Thoracic aorta (tissue), 2 donors: ENCODE measurements at regions not wholly inside any gene's neighbourhood (a gene's known extent, or its start where the extent isn't known, plus 50 kb on each side); places are given as distances from the start of the nearest gene placed in this dataset.

Source experiments
- ATAC-seq: fragments of 150-250 bp; one replicate; pipeline ENCODE4 v1.8.0; 2017; ENCODE audit warnings: low read depth; ENCODE audit not compliant: insufficient number of reproducible peaks, low FRiP score
- DNase-seq: peaks from one replicate; pipeline ENCODE4 v3.0.0-alpha.2; 2020; ENCODE audit warnings: low spot score
- H3K27ac ChIP-seq, 2 donors: fragments of 200-600 bp; sonication (generic); 1 replicate in 1 of 2; 2 replicates in 1 of 2; pipeline ENCODE4 v1.5.1; 2016; ENCODE audit warnings: mild to moderate bottlenecking in 2 of 2, moderate library complexity in 2 of 2
- H3K27me3 ChIP-seq: fragments of 200-600 bp; sonication (generic); replicated peaks from 2 replicates; pipeline ENCODE4 v1.6.0; 2016; ENCODE audit warnings: mild to moderate bottlenecking; ENCODE audit not compliant: insufficient read depth
- H3K36me3 ChIP-seq: fragments of 200-600 bp; sonication (generic); one replicate; pipeline ENCODE4 v1.5.1; 2016
- H3K4me1 ChIP-seq, 2 donors: fragments of 200-600 bp; sonication (generic); 1 replicate in 1 of 2; 2 replicates in 1 of 2; pipeline versions ENCODE4 v1.5.1 to v1.6.0; 2016; ENCODE audit warnings: low read depth in 2 of 2, mild to moderate bottlenecking in 1 of 2; ENCODE audit not compliant: control insufficient read depth in 1 of 2
- H3K4me3 ChIP-seq: fragments of 200-600 bp; sonication (generic); 2 replicates; pipeline ENCODE4 v1.5.1; 2016; ENCODE audit warnings: mild to moderate bottlenecking
- H3K9me3 ChIP-seq: fragments of 200-600 bp; sonication (generic); 2 replicates; pipeline ENCODE4 v1.5.1; 2016
- CTCF ChIP-seq: fragments of 200-600 bp; sonication (generic); IDR thresholded peaks from one replicate; pipeline ENCODE4 v1.5.1; 2019; ENCODE audit warnings: antibody characterized with exemption

- no peaks in the 10 kb centered on the region for H3K27me3 ChIP-seq
- no peak for TF ChIP-seq CTCF
- H3K4me3 ChIP-seq, result no peak overlapping the region
- no peaks in the 10 kb centered on the region for H3K9me3 ChIP-seq
- no peak for ATAC-seq
- no peak overlapping the region for H3K27ac ChIP-seq
- no peaks in the 10 kb centered on the region for H3K36me3 ChIP-seq
- no peak for DNase-seq
- no peaks in the 10 kb centered on the region for H3K4me1 ChIP-seq
Observed at GRCh38 chr21:35868869-35869223, 191.5 kb downstream of the SETD4 start.

DNA sequence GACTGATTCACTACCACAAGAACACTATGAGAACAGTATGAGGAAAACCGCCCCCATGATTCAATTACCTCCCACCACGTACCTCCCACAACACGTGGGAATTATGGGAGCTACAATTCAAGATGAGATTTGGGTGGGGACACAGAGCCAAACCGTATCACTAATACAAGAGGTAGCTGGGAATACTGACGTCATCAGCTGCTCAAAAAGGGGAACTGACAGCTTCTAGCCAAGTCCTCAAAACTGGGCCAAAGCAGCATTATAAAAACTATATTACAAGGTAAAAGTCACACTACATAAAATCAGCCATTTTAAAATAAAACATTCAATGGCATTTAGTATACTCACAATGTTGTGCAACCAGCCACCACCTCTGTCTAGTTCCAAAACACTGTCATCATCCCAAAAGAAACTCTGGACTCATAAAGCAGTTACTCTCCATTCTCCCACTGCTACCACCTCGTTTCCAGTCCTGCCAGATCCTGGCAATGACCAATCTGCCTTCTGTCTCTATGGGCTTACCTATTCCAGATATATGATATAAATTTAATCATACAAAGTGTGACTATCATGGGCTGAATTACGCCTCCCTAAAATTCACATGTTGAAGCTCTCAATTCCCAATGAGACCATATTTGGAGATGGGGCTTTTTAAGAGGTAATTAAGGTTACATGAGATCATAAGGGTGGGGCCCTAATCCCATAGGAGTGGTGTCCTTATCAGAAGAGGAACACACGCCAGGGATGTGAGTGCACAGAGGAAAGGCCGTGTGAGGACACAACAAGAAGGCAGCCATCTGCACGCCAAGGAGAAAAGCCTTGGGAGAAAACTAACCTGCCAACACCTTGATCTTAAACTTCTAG is 192.1 kb downstream of the SETD4 start:
- ATAC-seq, result no peak
- no peak overlapping the region for H3K4me3 ChIP-seq
- H3K9me3 ChIP-seq, result no peaks in the 10 kb centered on the region
- no peaks in the 10 kb centered on the region for H3K4me1 ChIP-seq
- no peaks in the 10 kb centered on the region for H3K27me3 ChIP-seq
- no peak for TF ChIP-seq CTCF
- no peaks in the 10 kb centered on the region for H3K36me3 ChIP-seq
- DNase-seq, result no peak
- H3K27ac ChIP-seq, result no peak overlapping the region

GRCh38 chr21:35864039-35864438 is 196.3 kb downstream of the SETD4 start:
- H3K4me3 ChIP-seq, result no peak overlapping the region
- no peaks in the 10 kb centered on the region for H3K9me3 ChIP-seq
- no peaks in the 10 kb centered on the region for H3K36me3 ChIP-seq
- DNase-seq, result no peak
- H3K27ac ChIP-seq, result no peak overlapping the region
- TF ChIP-seq CTCF, result no peak
- no peaks in the 10 kb centered on the region for H3K4me1 ChIP-seq
- no peak for ATAC-seq
- no peaks in the 10 kb centered on the region for H3K27me3 ChIP-seq

DNA sequence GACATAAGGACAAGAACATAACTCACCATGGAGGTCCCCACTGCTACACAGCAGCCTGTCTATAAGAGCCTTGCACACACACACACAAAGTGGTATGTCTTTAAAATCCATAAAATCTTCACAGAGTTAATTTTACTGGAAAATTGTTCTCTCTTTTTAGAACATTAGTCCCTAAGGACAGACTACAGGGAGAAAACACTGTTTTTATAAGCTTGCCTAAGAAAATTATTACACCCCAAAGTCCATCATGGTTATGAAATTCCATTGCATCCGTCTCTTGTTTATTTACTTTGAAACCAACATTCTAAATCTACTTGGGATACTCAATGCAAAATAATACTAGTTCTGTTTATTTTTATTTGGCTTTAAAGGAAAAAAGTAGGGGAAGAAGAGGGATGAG is 197.4 kb downstream of the SETD4 start:
- Histone ChIP-seq H3K4me3 (no peak overlapping the region), H3K36me3 (no peaks in the 10 kb centered on the region), H3K27me3 (no peaks in the 10 kb centered on the region), H3K4me1 (no peaks in the 10 kb centered on the region), H3K27ac (no peak overlapping the region), H3K9me3 (no peaks in the 10 kb centered on the region)
- ATAC-seq (no peak), DNase-seq (no peak)
- no peak for TF ChIP-seq CTCF

GRCh38 chr21:35861661-35862060 is 198.7 kb downstream of the SETD4 start:
- no peak overlapping the region for H3K27ac ChIP-seq
- no peaks in the 10 kb centered on the region for H3K4me1 ChIP-seq
- ATAC-seq (no peak), DNase-seq (no peak)
- no peaks in the 10 kb centered on the region for H3K27me3 ChIP-seq
- H3K36me3 ChIP-seq, result no peaks in the 10 kb centered on the region
- no peak for TF ChIP-seq CTCF
- H3K4me3 ChIP-seq, result no peak overlapping the region
- no peaks in the 10 kb centered on the region for H3K9me3 ChIP-seq
